ENCODE measurements at regions not wholly inside any gene's neighbourhood (a gene's known extent, or its start where the extent isn't known, plus 50 kb on each side); places are given as distances from the start of the nearest gene placed in this dataset.
"Not testable (repeated sequence)": the region's sequence is repeated elsewhere in the genome, so short reads cannot be mapped to it uniquely, and the experiment has no call there.

DNA sequence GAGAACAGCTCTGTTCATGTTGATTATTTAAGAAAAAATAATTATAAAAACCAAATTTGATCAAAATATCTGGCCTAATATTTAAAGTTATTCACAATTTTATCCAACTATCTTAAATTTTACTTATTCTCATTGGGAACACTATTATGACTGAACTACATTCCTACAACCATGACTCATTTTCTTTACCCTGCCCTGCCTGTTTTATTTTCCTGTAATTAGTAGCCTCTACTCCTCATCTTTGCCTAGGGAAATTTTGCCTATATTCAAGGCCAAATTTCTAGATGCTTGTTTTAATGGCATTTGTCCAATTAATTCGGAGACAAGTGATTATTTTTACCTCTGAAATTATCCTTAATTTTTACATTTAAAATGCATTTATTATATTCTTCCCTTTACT is 289.7 kb upstream of the TMEM229A start:
- DNase-seq = no peak

DNA sequence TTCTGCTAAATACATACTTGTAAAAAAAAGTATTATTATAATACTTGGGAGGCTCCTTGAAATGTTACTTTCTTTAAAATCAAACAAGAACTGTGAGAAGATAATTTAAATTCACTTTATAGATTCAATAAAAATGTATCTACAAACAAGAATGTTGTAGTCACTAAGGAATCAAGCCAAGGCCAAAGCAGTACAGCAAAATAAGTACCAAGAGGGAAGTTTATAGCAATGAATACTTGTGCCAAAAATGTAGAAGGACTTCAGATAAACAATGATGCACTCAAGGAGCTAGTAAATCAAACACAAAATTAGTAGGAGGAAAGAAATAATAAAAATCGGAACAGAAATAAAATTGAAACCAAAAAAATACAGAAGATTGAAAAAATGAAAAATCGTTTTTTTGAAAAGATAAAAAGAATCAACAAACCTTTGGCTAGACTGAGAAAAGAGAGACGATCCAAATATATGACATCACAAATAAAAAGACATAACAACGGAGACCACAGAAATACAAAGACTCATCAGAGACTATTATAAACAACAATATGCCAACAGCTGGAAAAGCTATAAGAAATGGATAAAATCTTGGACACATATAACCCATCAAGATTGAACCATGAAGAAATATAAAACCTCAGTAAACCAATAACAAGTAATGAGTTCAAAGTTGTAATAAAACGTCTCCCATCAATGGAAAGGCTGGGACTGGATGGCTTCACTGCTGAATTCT is 286.0 kb upstream of the TMEM229A start:
- DNase-seq = no peak

DNA sequence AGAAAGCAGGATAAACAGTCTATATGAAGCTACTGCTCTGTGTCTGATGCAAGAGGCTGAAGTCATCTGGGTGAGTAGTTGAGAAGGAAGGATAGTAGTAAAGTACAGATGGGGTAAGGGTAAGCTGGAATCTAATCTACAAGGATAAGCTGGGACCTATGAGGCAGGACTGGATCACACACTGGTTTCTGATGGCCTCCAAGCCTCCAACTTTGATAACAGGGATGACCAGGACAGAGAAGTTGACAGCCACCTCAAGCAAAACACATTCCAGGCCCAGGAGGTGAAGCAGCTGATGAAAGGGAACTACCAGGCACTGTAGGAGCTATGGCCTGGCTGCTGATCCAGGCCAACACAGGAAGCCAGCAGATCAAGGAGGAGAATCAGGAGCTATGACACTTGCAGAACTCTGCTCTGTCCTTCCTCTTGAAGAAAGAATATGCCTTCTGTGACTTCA is 278.1 kb upstream of the TMEM229A start:
- no peak for DNase-seq

DNA sequence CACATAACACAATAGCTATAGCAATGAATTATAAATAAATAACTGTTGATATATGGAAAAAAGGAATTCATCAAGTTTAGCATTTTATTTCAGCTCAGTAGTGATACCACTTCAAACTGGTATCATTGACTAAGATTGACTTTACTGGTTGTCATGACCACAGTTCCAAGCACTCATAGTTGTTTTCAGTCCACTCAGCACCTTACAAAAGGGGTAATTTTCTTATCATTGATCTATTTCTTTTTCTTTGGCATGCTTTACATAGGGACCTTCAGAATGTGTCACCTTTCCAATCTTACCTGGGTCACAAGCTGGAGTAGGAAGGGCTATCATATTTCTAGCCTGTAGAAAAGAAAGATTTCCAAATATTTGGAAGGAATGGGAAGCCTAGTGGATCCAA is 275.5 kb upstream of the TMEM229A start:
- peak in 1 of 3 experiments; percentile 34 for DNase-seq

DNA sequence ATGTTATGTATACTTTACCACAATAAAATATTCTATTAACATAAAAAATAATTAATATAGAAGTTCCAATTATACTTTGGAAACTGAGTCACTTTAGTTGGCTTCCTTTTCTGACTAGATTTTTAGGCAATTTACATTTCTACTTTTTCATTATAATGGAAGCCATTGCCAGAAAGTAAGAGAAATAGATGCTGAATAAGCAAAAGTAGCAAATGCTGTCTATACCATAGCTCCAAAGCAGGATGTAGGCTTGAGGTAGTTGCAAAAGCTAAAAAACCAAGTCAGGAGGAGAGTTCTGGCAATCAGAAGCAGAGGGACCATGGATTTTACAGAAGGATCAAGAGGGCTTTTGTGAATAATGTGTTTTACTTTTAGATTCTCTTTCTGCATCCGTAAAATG is 262.4 kb upstream of the TMEM229A start:
- no peak for DNase-seq

DNA sequence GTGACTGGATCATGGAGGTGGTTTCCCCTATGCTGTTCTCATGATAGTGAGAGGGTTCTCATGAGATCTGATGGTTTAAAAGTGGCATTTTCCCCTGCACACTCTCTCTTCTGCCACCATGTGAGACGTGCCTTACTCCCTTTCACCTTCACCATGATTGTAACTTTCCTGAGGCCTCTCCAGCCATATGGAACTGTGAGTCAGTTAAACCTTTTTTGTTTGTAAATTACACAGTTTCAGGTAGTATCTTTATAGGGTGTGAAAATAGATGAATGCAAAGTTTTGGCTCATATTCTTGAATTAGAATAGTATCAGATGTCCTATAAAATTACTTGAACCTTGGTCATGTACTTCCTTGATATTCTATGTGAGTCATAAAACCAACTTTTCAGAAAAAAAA is 252.1 kb upstream of the TMEM229A start:
- no peak for DNase-seq

DNA sequence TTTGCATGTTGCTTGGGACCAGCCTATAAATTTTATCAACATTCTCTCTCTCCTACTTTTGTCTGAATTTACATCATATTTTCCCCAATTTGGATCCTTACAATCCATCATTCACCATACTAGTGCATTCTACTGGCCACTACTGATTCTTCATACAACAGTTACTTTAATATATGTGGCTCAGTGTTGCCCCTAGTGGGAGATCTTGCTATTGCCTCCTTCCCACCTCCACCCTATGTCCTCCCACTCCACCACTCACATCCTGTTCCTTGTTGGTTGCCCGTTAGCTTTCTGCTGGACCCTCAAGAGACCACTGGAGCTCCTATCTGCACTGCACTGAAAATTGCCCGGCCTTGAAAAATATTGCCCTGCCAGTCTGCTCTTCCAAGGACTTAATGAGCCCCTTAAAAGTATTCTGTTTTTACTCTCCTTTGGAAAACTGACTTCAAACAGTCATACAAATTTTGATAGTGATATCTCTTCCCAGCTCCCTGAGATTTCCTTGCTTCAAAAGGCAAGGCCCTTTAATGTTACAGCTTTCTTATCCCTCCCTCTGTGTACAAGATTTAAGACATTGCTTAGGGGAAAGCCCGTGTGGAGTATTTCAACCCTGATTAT is 243.2 kb upstream of the TMEM229A start:
- peak in 2 of 3 experiments; percentile 26 to 35 for DNase-seq

DNA sequence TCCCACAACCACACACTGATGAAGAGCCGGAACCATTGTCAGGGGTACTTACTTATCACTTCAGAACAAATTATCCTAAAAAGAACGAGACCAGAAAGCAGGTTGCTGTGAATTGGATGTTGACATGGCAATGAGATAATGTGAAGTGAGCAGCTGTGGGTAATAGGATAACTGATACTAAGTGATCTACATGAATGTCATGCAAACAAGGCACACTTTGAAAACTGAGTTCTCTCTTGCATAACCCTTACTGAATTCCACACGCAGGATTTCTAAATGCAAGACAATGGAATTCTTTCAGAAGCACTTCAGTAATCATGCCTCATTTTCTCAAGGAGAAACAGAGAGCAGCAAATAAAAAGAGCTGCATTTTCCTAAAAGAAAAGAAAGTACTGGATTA is 242.5 kb upstream of the TMEM229A start:
- peak in 2 of 3 experiments; percentile 66 to 79 for DNase-seq

DNA sequence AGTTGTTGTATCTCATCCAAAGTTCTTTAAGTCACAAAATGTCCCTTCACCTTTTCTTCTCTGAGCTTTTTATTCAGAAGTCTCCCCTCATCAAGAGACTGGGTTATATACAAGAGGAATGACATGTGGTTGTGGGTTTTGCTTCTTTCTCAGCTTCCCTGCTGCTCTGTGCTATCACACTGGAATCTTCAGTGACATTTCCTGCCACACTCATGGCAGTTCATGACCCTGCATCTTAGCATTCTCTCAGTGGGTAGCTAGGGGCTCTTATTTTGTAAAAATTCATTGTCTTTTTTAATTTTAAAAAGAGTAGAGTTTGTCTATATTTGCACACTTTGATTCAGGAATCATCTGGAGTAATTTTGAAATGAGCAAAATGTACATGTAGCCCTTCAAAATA is 236.9 kb upstream of the TMEM229A start:
- no peak for DNase-seq

DNA sequence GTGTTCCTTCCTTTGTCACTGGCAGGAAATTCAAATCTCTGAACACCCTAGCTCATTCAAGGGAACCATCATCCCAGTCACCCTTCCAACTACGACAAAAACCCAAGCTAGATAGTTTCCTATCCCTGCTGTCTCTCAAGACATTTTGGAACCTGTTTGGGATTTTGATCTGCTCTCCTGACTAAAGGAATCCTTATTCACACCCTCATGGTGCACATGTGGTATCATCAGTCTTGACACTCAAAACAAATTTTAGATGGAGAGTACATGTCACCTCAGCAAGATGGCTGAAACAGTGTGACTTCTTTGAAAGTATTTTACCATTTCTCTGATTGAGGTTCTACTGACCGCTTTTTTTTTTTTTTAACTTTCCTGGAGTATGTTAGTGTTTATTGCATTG is 234.3 kb upstream of the TMEM229A start:
- no peak for DNase-seq

DNA sequence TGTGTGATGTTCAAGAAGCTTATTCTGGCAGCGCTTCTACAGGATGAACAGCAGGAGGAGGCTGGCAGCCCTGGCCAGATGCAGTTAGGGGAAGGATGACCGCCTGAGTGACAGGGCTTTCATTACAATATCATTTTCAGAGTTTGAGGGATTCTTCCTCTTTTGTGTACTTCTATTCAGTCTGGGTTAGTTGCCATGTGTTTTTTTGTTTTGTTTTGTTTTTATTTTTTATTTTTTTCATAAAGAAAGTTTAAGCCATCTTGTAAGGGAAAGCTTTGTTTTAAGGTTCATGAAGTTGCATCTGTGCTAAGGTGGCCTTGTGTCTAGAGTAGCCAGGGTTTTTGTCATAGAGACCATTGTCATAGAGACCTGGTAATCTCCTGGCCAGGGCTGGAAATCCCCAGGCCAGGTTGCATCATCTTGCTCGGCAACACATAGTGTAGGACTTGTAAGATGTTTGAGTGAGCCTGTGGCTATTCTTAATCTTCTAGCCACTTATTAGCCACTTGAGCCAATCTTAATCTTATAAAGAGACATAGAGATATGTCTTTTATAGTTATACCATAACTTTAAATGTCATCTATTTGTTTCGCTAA is 230.5 kb upstream of the TMEM229A start:
- DNase-seq = peak in 1 of 3 experiments; percentile 37

DNA sequence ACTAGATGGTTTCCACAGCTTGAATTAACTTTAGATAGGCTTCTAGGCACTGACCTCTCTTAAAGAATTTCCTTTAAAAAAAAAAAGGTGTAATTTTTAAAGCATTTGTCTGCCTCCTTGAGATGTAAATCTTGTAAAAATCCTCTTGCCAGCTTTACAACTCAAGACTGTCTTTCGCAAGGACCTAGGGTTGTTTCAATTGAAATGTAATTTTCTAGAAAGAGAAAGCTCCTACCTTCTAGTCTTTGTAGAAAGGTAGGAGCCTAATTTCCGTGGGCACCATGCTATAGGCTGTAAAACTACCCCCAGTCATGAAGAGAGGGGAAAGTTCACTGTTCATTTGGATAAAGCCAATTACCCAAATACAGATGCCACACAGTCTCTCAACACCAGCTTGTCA is 228.8 kb upstream of the TMEM229A start:
- DNase-seq = no peak

DNA sequence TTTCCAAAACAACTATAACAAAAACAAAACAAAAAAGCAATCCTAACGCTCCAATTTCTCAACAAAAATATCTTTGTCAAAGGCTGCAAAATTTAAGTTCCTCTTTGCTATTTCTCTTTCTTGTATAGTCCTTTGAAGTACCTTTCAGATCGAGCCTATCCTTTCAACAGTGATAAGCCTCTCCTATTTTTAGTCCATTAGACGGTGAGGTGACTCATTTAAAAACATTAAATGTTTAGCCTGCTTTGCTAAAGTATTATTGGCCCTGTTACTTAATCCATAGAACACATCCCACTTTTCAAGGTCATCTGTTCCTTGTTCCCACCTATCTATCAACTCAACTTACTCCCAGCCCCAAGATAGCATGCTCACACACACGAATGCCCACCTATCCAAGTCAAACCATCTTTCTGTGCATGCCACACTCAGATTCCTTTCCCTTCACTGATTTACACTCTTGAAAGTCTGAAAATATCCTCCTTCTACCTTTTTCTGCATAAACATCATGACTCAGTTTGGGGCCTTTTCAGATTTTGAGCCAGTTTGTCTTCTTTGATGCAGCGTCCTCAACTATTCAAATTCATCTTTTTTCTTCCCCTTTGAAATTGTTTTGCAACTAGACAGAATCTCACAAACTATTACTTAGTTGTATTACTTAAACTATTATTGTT is 224.9 kb upstream of the TMEM229A start:
- no peak for DNase-seq

DNA sequence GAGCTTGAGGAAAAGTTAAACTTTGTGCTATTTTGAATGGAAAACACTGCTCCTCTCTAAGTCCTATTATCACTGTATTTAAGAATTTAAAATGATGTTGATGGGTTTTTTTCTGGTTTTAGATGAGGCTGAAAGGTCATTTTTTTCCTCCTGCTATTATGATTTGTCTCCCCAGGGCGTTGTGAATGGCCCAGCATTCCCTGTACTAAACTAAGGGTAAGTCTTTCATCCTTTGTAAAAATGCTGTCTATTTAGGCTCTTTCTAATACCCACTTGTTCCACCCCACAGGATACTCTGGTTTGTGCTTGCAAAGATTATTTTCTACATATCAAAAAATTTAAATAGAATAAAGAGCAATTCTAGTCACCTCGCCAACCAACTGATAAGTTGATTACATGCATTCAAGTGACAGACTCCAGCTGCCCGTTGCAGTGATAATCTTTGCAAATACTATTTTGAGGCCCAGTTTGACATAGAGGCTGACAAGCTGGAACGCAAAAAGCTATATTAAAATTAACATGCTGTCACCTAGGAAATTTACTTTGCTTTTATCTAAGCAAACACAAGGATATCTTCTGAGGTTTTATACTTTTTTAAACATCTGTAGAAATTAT is 222.3 kb upstream of the TMEM229A start:
- no peak for DNase-seq

DNA sequence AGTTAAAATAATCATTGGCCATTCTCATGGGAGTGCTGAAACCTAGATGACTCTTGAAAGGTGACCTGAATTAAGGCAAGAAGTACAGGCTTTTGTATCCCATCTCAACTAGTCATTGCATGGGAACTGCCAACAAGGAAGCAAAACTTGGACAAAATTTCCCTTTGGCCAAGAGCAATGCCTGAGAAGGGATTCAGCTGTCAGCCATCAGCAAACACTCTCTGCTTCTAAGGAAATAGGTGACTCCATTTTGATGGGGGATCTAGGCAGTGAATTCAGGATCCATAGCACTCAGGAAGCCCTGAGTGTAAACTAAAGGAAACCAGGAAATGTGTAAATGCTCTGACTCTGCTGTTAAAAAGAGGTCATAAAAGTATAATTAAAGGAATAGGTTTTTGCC is 221.5 kb upstream of the TMEM229A start:
- DNase-seq = no peak

DNA sequence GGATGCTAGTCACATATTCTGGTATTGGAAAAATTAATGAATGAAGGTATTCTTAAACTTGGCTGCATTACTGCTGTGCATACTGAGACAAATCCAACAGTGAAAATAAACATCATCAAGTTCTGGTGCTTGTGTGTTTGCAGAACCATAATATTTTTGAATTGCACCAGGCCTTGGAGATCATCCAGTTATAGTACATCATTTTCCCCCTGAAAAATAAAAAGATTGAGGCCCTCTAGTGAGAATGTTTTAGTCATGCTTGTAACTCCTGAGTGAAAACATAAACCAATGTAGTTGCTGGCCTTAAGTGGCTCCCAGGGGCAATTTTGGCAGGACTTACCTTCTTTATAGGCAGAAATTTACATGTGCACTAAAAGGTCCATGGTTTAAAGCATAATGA is 218.8 kb upstream of the TMEM229A start:
- peak in 1 of 3 experiments; percentile 8 for DNase-seq

DNA sequence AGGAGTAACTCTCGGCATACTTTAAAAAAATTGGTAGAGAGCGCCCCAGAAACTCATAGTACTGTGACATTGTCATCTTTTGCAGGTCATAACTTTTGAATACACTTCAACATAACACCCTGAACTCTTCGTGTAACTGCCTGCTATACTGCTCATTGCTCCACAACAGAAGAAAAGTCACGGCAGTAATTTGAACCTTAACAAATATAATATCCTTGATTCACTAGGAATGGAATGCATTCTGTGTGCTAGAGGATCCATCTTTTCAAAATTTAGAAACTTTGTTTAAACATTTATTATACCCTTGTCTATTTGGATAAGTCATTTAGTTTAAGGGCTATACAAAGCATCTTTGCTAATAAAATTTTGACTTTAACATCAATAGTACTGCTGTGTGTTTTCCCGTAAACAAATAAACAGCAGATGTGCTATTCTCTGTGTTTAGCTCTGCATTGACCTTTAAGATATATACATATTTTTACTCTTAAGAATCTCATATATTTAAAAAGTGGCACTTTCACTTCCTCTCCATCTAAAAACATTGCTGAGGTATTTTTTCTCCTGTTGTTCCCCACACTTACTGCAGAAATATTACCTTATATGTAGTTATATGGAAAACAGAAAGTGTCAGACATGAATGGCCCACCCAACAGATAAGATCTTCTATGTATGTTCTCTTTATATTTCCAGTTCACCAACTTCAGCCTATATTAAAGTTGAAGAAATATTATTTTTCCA is 217.6 kb upstream of the TMEM229A start:
- no peak for DNase-seq

DNA sequence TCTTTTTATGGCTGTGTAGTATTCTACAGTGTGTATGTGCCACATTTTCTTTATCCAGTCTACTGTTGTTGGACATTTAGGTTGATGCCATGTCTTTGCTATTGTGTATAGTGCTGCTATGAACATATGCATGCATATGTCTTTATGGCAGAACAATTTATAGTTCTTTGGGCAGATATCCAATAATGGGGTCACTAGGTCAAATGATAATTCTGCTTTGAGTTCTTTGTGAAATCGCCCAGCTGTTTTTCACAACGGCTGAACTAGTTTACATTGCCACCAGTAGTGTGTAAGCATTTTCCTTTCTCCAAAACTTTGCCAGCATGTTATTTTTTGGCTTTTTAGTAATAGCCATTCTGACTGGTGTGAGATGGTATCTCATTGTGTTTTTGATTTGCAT is 214.8 kb upstream of the TMEM229A start:
- no peak for DNase-seq

DNA sequence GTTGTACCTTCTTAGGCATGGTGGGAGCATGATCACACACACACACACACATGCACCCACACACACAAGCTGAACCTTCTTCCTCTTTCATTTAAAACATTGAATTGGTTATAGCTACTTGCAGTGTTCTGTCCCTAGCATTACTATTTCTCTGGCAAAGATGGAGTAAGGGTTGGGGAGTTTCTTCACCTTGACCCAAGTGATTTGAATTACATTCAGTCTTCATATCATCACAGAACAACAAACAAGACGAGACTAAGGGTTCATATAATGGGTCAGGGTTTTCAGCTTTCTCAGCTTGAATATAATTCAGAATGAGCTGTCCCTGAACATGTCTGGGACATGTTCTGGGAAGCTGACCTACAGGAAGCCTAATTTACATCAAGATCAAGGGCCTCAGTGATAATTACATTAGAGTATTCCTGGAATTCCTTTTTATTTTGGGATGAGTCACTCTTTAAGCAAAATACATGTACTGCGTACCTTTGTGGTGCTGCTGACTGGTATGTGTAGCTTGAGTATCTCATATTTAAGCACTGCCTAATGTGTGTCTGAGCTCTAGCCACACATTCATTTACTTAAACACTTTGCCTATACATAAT is 213.5 kb upstream of the TMEM229A start:
- DNase-seq = no peak

DNA sequence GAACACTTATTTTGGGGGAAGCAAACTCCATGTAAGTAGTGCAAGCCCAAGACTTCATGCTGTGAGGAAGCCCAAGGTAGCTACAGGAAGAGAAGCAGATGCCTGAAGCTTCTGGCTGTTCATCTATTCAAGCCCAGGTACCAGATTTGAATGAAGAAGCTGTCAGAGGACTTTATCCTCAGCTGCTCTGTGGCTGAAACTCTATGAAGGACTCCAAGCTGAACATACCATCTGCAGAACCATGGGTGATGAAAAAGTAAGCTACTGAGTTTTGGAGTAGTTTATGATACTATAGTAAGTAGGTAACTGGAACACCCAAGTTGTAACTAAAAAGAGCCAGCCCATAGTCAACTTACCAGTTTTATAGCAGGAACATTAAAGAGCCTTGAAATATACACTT is 211.6 kb upstream of the TMEM229A start:
- DNase-seq = not testable (repeated sequence)

DNA sequence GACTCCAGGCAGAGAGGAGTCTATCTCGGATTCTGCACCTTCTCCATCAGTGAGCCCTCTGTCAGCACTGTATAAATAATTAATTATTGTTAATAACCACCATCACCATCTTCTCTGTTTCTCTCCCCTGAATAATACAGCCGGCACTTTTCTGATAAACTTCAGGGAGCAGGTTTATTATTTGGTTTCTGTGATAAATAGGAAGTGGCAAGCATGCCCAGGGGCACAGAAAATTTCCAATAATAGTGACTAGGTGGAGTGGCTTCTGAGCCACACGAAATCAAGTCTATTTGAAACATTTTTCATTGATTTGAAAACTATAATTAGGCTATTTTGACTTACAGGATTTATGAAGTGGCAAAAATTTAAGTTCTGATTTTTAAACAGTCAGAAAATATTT is 186.8 kb upstream of the TMEM229A start:
- peak in 1 of 3 experiments; percentile 23 for DNase-seq

DNA sequence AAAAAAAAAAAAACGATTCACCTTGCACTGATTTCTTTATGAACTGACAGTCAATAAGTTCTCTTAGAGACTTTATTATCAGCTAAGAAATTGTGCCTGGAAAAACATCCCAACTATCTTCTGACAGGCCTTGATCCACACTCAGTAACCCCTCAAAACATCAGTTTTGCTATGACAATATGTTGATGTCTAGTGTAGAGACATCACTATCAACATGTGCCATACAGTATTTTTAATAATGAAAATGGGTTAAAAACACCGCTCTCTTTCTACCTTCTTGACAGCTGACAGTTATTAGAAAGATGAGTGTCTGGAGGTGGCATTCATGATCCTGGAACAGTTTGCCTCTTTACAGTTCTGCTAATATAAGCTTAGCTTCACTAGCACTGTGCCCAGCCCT is 175.8 kb upstream of the TMEM229A start:
- DNase-seq = no peak
